Activated naive CD4-positive, alpha-beta T cell (primary cell): ENCODE measurements at regions not wholly inside any gene's neighbourhood (a gene's known extent, or its start where the extent isn't known, plus 50 kb on each side); places are given as distances from the start of the nearest gene placed in this dataset.

Experiments
- DNase-seq, 4 experiments: peaks; one replicate each; lab custom pipeline; 2025; lab: John Stamatoyannopoulos, UW

DNA sequence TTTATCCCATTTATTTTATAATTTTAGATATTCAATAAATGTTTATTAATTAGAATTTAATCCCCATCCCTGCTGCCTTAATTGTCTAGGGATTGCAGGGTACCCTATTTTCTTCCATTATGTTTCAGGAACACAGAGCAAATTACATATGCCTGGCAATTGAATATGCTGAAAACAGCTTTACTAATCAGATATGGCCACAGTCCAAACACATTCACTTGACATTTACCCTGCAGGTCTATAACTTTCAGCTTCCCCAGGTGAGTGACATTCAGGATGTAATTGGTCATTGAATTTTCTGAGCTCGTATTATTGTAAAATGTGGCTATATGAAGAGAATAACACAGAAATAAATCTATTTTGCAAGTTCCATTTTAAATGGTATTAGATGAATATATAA is 218.7 kb upstream of the NDST4 start:
- DNase-seq, result no peak

DNA sequence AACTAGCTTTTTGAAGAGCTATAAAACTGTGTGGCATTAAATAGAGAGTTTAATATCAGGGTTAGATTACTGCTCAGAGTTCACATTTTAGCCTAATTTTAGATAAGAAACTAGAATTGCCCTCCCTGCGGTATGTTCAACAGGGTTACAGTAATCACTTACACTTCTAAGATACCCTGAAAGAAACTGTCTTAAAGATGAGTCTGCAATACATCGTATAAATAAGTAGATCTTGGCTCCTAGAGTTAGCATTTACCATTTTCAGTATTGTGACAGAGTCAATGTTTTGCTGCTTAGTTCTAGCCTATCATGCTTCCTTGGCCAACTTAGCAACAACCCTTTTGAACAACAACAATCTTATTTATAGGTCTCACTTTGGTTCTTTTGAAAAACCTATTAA is 217.8 kb upstream of the NDST4 start:
- no peak for DNase-seq

DNA sequence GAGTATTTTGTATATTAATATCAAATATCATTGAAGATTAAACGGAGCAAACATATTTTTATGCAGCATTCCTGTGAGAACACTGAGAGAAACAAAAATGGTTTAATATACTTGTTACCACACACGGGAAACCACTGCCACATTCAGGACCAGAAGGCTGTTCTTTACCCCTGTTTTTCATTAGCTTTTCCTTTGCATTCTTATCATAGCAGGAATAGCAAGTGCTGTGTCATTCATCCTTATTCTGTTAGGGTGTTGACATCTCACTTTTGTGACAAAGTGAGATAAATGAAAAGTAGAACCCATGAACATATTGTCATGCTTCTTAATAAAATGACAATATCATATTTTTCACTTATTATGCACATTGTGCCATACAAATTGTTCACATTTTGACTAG is 212.4 kb upstream of the NDST4 start:
- no peak for DNase-seq

DNA sequence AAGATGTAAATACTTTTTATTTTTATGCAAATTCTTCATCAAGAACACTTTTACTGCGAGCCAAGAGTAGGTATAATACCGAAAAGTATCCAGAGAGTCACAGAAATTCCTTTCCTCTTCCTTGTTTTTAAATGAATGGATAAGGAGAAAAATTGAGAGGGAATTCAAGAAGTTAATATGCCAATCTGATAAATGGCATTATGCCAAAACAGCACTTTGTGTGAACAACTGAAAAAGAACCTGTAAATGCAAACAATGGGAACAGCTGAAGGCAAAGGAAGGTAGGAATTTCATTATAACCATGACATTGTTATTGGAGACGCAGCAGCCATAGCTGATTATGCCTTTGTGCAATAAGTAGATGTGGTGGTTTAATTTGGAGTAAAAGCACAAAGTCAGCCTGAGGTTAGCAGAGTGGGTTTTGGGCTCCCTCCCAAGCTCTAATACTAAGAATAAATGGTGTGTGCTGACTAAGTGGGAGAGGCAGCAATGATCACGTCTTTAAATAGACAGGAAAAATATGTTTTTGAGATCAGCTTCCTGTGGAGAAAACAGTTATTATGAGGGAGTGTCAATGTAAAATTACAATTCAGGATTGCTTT is 209.8 kb upstream of the NDST4 start:
- DNase-seq, result no peak

DNA sequence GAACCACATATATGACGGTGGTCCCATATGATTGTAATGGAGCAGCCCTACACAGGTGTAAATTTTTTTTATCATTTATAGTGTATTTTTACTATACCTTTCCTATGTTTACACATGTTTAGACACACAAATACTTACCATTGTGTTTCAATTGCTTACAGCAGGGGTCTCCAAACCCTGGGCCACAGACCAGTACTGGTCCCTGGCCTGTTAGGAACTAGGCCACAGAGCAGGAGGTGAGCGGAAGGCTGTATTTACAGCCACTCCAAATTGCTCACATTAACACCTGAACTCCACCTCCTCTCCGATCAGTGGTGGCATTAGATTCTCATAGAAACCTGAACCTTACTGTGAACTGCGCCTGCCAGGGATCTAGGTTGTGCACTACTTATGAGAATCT is 201.8 kb upstream of the NDST4 start:
- no peak for DNase-seq

DNA sequence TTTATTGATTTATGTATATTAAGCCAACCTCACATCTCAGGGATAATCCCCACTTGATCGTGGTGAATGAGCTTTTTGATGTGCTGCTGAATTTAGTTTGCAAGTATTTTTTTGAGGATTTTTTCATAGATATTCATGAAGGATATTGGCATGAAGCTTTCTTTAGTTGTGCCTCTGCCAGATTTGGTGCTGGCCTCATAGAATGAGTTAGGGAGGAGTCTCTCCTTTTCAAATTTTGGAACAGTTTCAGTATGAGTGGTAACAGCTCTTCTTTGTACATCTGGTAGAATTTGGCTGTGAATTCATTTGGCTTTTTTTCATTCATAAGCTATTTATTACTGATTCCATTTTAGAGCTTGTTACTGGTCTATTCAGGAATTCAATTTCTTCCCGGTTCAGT is 197.2 kb upstream of the NDST4 start:
- no peak for DNase-seq

DNA sequence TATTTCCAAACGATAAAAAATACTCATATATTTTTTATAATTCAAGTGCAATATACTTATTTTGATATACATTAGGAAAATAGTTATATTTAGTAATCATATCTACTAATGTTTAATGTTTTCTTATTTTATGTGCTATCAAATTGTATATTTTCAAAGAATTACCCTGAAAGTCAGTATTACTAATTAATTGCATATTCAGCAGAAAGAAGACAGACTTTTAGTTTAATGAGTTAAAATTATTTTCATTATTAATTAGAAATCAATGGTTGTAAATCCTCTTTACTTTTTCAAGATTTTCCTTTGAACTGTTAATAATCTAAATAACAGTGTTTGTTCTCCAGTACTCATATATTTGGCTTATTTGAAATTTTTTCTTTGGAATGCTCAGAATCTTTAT is 181.3 kb upstream of the NDST4 start:
- no peak for DNase-seq

DNA sequence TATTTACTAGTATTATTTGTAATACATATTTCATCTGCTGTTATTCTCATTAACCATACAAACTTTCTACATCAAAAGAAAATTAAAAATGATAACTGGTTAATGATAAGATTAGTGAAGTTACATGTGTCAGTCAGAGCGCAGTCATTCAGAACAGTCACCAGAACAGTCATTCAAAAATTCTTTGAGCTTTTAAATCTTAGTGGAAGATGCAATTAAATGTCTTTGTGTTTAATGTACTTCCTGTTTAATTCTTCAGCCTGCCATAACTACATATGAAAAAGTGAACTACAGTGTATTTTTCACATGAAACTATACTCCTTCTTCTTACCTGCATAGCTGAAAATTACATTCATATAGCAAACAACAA is 179.7 kb upstream of the NDST4 start:
- DNase-seq, result no peak

DNA sequence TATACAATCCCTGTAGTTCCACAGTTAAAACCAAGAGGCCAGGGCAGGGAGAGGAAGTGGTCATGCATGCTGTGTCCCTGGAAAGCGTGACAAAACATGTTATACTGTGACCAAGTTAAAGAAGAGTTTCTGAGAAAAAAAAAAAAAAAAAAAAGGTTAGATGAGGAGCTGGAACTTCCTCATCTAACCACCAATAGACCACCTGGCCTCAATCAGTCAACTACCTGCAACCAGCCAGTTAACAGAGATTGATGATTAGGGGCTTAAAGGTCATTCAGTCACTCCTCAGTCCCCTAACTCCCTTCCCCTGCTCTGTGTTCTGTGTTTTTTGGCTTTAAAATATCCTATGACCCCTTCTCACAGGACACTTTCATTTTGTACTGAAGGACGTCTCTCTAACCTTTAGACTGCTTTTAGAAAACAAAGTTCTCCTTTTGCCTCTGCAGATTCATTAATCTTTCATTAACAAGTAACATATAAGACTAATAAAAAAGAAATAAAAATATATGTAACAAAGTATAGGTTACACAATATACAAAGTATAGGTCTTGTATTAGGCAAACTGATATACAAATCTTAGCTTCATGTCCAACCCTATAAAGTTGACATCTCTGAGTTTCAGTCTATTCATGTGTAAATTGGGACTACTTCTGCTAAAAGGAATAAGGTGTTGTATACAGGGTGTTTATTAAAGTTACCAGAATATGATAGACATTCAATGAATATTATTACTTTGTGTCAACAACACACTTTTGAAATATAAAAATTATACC is 179.1 kb upstream of the NDST4 start:
- no peak for DNase-seq

DNA sequence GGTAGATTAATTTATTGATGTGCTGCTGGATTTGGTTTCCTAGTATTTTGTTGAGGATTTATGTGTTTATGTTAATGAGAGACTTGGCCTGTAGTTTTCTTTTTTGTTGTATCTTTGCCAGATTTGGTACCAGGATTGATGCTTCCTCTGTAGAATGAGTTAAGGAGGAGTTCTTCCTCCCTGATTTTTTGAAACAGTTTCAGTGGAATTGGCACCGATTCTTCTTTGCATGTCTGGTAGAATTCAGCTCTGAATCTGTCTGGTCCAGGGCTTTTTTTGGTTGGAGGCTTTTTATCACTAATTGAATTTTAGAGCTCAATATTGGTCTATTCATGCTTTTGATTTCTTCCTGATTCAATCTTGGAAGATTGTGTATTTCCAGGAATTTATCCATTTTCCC is 174.0 kb upstream of the NDST4 start:
- no peak for DNase-seq

DNA sequence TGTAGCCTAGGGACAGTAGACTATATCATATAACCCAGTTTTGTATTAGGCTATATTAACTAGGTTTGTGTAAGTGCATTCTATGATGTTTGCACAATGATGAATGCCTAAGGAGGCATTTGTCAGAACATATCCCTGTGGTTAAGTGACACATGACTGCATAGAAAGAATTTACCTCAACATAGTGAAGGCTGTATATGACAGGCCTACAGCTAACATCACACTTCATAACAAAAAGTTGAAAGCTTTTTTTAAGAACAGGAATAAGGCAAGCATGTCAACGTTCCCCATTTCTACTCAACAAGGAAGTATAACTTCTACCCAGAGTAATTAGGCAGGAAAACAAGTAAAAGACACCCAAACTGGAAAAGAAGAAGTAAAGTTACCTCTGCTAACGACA is 165.9 kb upstream of the NDST4 start:
- DNase-seq, result no peak

DNA sequence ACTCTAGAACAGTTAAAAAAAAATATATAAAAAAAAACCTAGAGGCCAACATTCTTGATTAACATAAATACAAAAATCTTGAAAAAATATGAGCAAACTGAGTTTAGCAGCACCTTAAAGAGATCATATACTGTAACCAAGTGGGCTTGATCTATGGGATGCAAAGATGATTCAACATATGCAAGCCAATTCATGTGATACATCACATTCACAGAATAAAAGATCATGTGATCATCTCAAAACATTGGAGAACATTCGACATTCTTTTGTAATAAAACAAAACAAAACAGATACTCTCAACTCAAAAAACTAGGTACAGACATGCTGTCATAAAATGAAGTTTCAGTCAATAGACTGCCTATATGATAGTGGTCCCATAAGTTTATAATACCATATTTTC is 165.4 kb upstream of the NDST4 start:
- DNase-seq, result no peak

DNA sequence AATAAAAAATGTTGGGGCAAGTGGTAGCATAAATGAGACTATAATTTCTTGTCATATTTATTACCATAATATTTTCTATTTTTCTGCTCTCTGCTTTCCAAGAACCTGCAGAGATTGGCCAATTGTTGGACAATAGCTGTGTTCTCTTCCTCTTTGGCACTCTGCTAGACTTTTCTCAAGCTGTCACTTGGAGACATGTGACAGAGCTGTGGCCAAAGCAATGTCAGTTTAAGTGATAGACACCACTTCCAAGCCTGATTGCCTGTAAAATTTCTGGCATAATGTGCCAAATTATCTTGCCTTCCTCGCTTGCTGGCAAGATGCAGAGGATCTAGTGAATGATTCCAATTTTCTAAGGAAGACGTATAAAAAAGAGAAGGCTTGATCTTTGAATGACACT is 162.2 kb upstream of the NDST4 start:
- no peak for DNase-seq

DNA sequence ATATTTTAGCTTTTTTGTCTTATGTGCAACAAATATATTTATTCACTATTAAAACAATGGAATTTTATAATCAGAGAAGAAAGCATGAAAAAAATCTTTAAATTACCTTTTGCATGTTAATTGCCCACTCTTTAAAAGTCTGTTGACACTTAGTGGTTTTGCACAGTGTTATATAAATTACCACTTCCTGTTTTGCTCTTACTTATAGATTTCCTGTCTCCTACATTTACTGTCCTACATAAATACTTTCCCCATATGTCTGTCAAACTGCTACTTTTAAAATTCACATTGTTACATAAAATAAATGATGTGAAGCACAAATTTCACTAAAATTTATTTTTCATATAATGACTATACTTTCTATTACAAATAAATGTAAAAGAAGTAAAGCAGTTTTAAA is 161.1 kb upstream of the NDST4 start:
- no peak for DNase-seq

DNA sequence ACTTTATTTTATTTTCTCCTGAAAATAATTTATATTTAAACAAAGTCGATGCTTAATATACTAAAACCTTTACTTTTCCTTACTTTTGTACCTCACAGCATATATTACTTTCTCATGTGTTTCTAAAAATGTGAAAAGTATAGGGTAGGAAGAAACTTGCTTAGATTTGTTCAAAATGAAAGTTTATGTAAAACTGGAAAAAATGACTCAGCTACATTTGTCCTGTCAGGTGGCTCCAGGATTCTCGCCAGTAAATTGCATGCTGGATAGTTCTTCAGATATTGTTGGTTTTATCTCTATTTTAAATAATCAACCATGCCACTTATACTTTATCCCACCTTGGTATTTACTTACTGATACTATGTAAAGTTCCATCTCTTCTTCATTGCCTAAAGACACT is 159.2 kb upstream of the NDST4 start:
- no peak for DNase-seq

DNA sequence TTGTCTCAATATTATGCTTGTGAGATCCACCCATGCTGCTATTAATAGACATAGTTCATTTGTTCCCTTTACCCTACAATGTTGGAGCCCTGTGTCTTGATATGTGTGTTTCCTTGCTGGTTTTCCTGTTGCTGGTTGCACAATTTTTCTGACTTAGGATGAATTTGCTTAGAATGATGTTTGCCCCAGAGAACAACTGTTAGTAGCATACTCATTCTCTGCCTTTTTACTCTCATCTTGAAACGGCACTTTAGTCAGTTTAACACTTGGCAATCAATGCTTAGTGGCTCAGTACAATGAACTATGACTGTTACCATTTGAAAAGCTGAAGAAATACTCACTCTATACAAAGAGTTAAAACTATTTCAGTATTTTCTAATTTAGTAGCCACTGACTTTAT is 158.8 kb upstream of the NDST4 start:
- DNase-seq, result no peak

DNA sequence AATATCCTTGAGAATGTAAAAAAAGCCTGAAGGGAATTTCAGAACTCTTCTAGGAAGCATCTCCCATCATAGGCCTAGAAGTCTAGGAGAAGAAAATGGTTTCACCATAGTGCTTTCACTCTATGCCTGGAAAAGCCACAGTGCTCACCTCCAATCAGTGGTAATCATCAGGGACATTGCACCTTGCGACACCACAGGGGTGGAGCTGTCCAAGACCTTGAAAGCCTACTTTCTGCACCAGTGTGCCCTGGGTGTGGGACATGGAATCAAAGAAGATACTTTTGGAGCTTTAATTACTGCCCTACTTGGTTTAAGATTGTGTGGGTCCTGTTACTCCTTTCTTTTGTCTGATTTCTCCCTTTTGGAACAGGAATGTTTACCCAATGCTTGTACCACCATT is 146.8 kb upstream of the NDST4 start:
- no peak for DNase-seq

DNA sequence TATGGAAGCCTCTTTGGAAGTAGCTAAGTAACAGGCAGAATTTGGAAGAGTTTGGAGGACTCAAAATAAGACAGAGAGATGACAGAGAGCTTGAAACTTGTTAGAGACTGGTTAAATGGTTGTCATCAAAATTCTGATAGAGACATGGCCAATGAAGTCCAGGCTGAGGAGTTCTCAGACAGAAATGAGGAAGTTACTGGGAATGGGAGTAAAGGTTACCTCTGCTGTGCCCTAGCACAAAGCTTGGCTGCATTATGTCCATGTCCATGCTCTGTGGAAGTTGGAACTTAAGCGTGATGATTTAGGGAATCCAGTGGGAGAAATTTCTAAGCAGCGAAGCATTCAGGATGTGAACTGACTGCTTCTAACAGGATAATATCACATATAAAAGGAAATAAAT is 146.2 kb upstream of the NDST4 start:
- DNase-seq, result no peak

DNA sequence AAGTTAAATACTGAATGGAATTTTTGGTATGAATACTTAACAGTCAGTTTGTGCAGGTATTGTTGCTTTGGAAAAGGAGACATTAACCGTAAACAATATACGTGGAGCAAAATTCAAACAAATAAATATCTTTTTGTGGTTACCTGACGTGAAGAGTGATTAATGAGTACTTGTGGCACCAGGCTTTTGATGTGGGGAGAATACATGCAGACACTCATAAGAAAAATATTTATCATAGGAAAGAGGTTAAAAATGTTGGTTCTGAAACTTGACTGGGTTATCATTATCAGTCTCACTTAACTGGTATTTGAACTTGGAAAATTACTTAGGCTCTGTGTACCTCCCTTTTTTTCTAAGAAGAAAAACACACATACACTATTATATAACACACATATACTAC is 136.4 kb upstream of the NDST4 start:
- no peak for DNase-seq

DNA sequence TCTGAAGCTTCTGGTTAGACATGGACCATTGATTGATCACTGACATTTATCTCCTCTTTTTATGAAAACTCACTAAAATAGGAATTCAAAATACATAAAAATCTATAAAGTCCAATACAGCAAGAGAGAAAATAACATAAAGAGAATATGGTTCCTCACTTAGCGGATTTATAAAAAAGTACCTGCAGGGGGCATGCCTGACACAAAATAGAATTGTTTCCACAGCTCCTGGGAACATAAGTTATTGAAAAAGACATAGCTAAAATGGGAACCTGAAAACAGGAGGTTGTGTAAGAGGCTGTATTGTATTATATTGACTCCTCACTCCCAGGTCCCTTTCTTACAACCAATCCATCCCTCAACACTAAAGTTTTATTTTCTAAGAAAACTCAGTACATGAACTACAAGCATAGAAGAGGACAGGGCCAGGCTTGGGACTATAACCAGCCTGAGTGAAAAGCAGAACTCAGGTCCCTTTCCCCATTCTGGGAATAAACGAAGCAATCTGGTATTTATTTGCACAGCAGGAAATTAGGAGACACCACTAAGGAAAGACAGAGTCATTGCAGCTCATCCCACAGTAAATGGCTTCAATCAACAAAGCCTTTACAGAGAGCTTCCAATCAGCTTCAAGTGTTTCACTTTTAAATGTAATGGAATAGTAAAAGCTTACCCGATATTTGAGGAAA is 121.1 kb upstream of the NDST4 start:
- no peak for DNase-seq

DNA sequence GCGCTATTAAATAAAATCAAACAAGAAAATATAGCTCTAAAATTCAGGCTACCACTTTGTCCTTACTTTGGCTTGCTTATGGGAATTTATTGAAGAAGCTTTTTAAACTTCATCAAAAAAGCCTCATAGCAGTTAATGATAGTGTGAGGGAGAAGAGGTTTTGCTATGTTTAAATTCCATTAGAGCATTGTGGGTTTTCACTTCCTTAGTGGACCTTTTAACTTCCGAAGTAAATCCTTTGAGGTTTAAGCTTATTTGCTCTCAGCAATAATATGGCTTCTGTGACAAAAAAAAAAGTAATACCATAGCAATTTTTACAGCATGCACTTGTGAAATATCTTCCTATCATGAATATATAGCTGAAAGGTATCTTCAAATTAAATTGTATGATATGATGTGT is 120.2 kb upstream of the NDST4 start:
- DNase-seq, result no peak

DNA sequence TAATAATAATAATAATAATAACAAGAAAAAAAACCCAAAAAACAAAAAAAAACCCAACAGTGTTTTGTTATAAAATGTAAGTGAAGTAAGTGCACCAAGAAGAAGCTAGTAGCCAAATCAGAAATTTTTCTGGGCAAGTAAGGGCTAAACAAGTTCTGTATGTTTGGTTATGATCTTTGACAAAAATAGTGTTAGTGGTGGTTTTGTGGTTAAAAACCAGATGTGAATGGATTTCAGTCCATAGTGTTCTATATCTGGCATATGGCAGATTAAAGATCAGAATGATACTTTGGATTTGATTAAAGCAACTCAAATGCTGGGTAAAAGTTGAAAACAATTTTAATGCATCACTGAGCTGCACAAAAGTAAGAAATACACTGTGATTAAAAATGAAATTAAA is 116.5 kb upstream of the NDST4 start:
- no peak for DNase-seq

DNA sequence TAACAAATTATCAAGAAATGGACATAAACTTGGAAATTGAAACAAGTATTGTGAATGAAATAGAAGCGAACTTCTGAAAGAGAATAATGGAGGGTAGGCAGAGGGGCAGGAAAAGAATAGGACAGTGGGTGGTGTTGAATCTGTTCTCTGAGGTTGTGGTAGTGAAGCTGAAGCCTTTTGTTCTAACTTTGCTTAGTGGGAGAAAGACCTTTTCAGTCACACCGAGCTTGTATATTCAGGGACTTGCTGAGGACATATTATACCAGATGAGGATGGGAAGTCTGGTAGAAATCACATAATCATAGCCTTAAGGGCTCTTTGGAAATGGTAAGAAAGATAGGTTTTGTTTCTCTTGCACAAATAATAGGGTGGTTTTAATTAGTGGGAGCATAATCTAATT is 115.4 kb upstream of the NDST4 start:
- DNase-seq, result no peak

DNA sequence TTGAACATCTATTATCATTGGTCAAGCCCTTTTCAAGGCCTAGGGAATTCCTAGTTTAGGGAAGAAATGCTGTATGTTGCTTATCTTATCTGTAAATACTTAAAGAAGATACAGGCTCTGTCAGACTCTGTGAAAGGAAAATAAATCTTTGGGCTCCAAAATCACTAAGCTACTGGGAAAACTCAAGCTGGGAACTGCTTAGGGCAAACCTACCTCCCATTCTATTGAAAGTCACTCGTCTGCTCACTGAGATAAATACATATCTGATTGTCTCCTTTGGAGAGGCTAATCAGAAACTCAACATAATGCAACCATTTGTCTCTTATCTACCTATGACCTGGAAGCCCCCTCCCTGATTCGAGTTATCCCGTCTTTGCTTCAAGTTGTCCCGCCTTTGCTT is 108.6 kb upstream of the NDST4 start:
- no peak for DNase-seq
